ENCODE measurements at regions not wholly inside any gene's neighbourhood (a gene's known extent, or its start where the extent isn't known, plus 50 kb on each side); places are given as distances from the start of the nearest gene placed in this dataset.
A peak's percentile ranks its signal among the peaks of the same experiment; 100 is the strongest.
"Not testable (repeated sequence)": the region's sequence is repeated elsewhere in the genome, so short reads cannot be mapped to it uniquely, and the experiment has no call there.

DNA sequence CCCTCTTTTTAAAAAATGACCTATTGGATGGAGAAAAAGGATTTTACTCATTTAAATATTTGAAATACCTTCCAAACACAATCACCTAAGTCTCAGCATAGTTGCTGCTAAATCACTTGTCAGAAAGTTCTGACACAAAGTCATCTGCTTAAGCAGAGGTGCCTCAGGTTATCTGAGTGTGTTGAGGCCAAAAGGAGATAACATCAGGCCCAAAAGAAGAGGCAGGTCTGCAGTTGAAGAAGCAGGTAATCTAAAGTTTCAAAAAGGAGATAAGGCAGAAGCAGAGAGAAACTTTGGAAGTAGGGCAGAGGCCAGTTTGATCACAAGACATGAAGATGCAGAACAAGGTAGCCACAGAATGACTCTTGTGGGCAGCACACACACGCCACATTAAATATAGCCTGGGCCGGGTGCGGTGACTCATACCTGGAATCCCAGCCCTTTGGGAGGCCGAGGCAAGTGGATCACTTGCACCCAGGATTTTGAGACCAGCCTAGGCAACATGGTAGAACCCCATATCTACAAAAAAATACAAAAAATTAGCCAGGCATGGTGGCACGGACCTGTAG, 175.7 kb upstream of the API5 start:
- in situ Hi-C loops (cut with MboI; ENCODE audit: low pct_unique_long_range_greater_than_20kb, low sequenced_read_pairs, unreplicated experiment): no loop called here
- TF ChIP-seq, protein P1, sequence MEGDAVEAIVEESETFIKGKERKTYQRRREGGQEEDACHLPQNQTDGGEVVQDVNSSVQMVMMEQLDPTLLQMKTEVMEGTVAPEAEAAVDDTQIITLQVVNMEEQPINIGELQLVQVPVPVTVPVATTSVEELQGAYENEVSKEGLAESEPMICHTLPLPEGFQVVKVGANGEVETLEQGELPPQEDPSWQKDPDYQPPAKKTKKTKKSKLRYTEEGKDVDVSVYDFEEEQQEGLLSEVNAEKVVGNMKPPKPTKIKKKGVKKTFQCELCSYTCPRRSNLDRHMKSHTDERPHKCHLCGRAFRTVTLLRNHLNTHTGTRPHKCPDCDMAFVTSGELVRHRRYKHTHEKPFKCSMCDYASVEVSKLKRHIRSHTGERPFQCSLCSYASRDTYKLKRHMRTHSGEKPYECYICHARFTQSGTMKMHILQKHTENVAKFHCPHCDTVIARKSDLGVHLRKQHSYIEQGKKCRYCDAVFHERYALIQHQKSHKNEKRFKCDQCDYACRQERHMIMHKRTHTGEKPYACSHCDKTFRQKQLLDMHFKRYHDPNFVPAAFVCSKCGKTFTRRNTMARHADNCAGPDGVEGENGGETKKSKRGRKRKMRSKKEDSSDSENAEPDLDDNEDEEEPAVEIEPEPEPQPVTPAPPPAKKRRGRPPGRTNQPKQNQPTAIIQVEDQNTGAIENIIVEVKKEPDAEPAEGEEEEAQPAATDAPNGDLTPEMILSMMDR (IDR thresholded peaks at IDR 0.05; ENCODE audit: extremely low read depth, insufficient read depth, missing control alignments): no peak
- no peak for DNase-seq (ENCODE audit: low spot score)

DNA sequence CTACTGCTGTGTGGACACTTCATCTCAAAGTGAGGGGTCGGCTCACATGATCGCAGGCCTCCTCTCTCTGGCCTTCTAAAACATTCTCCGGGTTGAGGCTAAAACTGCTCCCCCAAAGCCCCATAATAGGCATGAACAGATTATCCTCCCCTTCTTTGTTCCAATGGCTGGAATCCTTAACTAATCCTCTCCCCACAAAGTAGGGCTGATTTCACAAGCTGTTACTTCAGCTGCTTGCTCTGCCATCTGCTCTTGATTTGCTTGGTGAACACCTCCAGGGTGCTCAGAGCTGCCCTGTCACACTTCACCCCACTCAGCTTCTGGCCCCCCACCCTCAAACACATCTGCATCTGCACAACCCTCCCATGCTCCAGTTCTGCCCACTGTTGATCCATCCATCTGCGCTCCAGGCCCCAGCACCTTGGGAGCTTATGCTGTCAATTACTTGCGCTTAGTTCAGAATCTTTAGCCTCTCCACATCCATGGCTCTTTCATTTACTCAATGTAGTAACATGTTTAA, 173.1 kb upstream of the API5 start:
- in situ Hi-C loops (cut with MboI; ENCODE audit: low pct_unique_long_range_greater_than_20kb, low sequenced_read_pairs, unreplicated experiment): no loop called here
- TF ChIP-seq, protein P1 (IDR thresholded peaks at IDR 0.05; ENCODE audit: extremely low read depth, insufficient read depth, missing control alignments): no peak
- DNase-seq (ENCODE audit: low spot score): no peak

DNA sequence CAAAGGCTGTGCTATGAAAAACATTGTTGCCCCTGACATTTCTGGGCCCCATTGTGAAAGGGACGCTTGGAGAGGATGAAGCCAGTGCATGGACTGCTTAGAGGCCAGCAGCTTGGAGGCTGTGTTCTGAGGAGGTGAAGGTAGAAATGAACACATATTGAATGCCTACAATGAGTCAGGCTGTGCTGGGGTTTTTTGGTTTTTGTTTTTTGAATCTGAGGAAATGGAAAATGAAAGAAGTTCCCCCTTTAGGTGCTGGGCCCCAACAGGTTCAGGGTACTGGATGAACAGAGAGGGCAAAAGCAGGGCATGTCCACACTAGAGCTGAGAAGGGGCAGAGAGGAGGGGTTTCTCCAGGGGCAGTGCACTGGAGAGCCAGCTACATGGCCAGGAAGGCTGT, 166.1 kb upstream of the API5 start:
- in situ Hi-C loops (cut with MboI; ENCODE audit: low pct_unique_long_range_greater_than_20kb, low sequenced_read_pairs, unreplicated experiment): no loop called here
- TF ChIP-seq, protein P1 (IDR thresholded peaks at IDR 0.05; ENCODE audit: extremely low read depth, insufficient read depth, missing control alignments): no peak
- DNase-seq (ENCODE audit: low spot score): no peak

DNA sequence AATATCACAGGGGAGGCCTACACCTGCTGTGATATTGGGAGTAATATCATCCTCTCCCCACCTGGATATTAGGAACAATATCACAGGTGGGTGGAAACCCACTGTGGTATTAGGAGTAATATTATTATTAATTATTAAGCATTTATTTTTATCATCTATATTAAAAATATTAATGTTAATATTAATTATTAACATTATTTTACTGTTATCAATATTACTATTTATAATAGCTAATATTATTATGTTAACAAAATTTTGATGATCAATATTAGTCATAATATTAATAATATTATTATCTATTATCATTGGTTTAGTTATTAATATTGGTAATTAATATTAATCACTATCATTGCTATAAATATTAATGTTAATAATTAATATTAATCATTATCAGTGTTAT, 161.1 kb upstream of the API5 start:
- in situ Hi-C loops (cut with MboI; ENCODE audit: low pct_unique_long_range_greater_than_20kb, low sequenced_read_pairs, unreplicated experiment): no loop called here
- TF ChIP-seq, protein P1 (IDR thresholded peaks at IDR 0.05; ENCODE audit: extremely low read depth, insufficient read depth, missing control alignments): no peak
- no peak for DNase-seq (ENCODE audit: low spot score)

DNA sequence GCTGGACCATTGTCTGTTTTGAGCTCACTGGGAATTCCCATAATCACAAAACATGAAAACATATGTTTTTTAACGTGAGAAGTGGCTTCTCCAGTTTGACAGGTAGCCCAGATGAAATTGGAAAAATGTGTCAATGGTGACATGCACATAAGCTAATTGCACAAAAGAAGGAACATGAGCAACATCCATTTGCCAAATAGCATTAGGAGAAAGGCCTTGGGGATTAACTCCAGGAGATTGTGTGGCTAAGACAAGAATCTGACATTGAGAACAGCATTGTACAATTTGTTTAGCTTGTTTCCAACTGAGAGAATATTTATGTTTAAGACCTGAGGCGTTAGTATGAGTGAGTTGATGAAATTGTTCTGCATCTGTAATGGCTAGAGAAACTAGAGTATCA, 147.0 kb upstream of the API5 start:
- TF ChIP-seq, protein P1 (IDR thresholded peaks at IDR 0.05; ENCODE audit: extremely low read depth, insufficient read depth, missing control alignments): no peak
- in situ Hi-C loops (cut with MboI; ENCODE audit: low pct_unique_long_range_greater_than_20kb, low sequenced_read_pairs, unreplicated experiment): no loop called here
- no peak for DNase-seq (ENCODE audit: low spot score)

DNA sequence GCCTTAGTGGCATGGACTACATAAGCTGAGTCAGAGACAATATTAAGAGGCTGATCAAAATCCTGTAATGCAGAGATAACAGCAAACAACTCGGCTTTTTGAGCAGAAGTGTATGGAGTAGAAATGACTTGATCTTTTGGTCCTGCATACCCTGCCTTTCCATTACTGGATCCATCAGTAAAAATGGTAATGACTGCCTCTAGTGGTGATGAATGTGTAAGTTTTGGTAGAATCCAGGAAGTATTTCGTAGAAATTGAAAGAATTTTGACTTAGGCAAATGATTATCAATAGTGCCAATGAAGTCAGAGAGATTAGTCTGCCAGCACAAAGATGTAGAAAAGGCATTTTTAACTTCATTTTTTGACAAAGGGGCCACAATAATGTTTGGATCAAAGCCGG, 146.4 kb upstream of the API5 start:
- in situ Hi-C loops (cut with MboI; ENCODE audit: low pct_unique_long_range_greater_than_20kb, low sequenced_read_pairs, unreplicated experiment); DNase-seq (ENCODE audit: low spot score): not testable (repeated sequence)

DNA sequence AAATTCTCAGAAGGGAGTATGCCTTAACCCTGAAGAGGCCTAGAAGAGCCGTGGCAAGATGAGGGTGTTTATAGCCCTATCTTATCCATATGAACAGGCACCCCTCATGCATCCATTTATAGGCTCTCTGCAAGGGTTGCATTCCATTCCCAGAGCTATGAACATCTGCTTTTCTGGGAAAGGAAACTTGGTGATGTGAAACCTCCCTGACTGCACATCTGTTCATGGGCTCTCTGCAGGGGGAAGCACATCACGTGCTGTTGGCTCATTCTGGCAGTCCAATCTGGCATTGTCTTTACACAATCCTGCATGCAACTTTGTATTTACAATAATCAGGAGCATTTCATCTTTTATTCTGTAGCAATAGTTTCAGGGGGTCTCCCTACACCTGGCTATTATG, 143.6 kb upstream of the API5 start:
- in situ Hi-C loops (cut with MboI; ENCODE audit: low pct_unique_long_range_greater_than_20kb, low sequenced_read_pairs, unreplicated experiment): not testable (repeated sequence)

More for the DNA sequence above, 146.4 kb upstream of the API5 start:
- TF ChIP-seq, protein P1 (IDR thresholded peaks at IDR 0.05; ENCODE audit: extremely low read depth, insufficient read depth, missing control alignments): peak; percentile 37

More for the DNA sequence above, 143.6 kb upstream of the API5 start:
- not testable (repeated sequence) for DNase-seq (ENCODE audit: low spot score)
